Activated CD4-positive, alpha-beta memory T cell treated with anti-CD3 and anti-CD28 coated beads for 36 hours (primary cell): ENCODE measurements at regions not wholly inside any gene's neighbourhood (a gene's known extent, or its start where the extent isn't known, plus 50 kb on each side); places are given as distances from the start of the nearest gene placed in this dataset.
"Not testable (repeated sequence)": the region's sequence is repeated elsewhere in the genome, so short reads cannot be mapped to it uniquely, and the experiment has no call there.

Experiments
- CTCF ChIA-PET: fragments of 350-600 bp; sonication (Branson Sonifier 250); formaldehyde crosslinking; loops from one replicate; lab custom pipeline; 2021; ENCODE audit warnings: antibody characterized with exemption, inconsistent platforms; lab: Charles Lee
- POLR2A ChIA-PET: fragments of 350-600 bp; sonication (Branson Sonifier 250); formaldehyde crosslinking; loops from one replicate; lab custom pipeline; 2021; ENCODE audit warnings: antibody characterized with exemption; lab: Charles Lee
- DNase-seq: peaks from one replicate; pipeline ENCODE4 v3.0.0-alpha.2; 2020
- H3K27ac Mint-ChIP-seq: one replicate; pipeline ENCODE4 v1.8.0; 2021; ENCODE audit warnings: mixed read lengths
- H3K27me3 Mint-ChIP-seq: one replicate; pipeline ENCODE4 v1.8.0; 2021; ENCODE audit warnings: mixed read lengths
- H3K36me3 Mint-ChIP-seq: one replicate; pipeline ENCODE4 v1.8.0; 2021; ENCODE audit warnings: mixed read lengths
- H3K4me1 Mint-ChIP-seq: one replicate; pipeline ENCODE4 v1.8.0; 2021; ENCODE audit warnings: low read depth, mixed read lengths
- H3K4me3 Mint-ChIP-seq: one replicate; pipeline ENCODE4 v1.8.0; 2021; ENCODE audit warnings: mild to moderate bottlenecking, mixed read lengths
- H3K9me3 Mint-ChIP-seq: one replicate; pipeline ENCODE4 v1.8.0; 2021; ENCODE audit warnings: mixed read lengths
- intact Hi-C: fragments of 100-400 bp; cut with micrococcal nuclease; formaldehyde crosslinking; loops from one replicate; pipeline ENCODE4 v1.15.1; 2023

GRCh38 chr22:10934704-10935103 lies 4593.3 kb upstream of the OR11H1 start:
- DNase-seq: not testable (repeated sequence)

GRCh38 chr22:10961043-10961860 lies 4566.7 kb upstream of the OR11H1 start:
- H3K36me3 Mint-ChIP-seq: peaks cover 3% of the 10 kb centered on the region
- intact Hi-C loops: no loop called here
- ChIA-PET POLR2A (no interaction called here), CTCF (no interaction called here)
- no peak overlapping the region for H3K4me3 Mint-ChIP-seq
- peaks cover 53% of the 10 kb centered on the region for H3K9me3 Mint-ChIP-seq
- DNase-seq: no peak
- H3K27ac Mint-ChIP-seq: no peak overlapping the region
- no peaks in the 10 kb centered on the region for H3K27me3 Mint-ChIP-seq
- H3K4me1 Mint-ChIP-seq: no peaks in the 10 kb centered on the region

More at GRCh38 chr22:10934704-10935103, 4593.3 kb upstream of the OR11H1 start:
- H3K27ac Mint-ChIP-seq, CTCF ChIA-PET, H3K27me3 Mint-ChIP-seq, H3K36me3 Mint-ChIP-seq, H3K4me3 Mint-ChIP-seq, intact Hi-C loops, H3K4me1 Mint-ChIP-seq, POLR2A ChIA-PET: not testable (repeated sequence)
- peaks cover 54% of the 10 kb centered on the region for H3K9me3 Mint-ChIP-seq

- POLR2A ChIA-PET: not testable (repeated sequence)
These were observed 4566.1 kb upstream of the OR11H1 start for GRCh38 chr22:10961861-10962255.

More at GRCh38 chr22:10961861-10962255, 4566.1 kb upstream of the OR11H1 start:
- CTCF ChIA-PET, H3K4me3 Mint-ChIP-seq, H3K27ac Mint-ChIP-seq, intact Hi-C loops, H3K4me1 Mint-ChIP-seq, H3K27me3 Mint-ChIP-seq, DNase-seq, H3K36me3 Mint-ChIP-seq: not testable (repeated sequence)
- H3K9me3 Mint-ChIP-seq: peaks cover 51% of the 10 kb centered on the region
